ENCODE measurements at regions not wholly inside any gene's neighbourhood (a gene's known extent, or its start where the extent isn't known, plus 50 kb on each side); places are given as distances from the start of the nearest gene placed in this dataset.

DNA sequence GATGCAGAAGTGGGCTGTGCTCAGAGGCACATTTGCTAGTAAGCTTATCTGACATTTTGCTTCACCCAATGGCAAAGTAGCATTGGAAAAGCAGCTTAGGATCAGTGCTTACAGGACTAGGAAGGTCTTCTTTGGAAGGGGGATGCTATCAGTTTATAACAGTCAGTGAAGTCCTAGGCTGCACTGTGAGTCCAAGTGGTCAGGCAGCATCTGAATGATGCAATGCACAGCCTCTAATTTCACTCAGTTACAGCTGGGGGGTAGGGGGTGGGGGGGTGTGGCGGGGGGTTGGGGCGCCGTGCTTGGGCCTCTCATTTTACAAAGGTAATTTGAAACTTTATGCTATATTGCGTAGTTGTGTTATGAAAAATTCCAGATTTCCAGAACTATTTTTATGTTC lies 652.3 kb upstream of the MGMT start:
- Histone ChIP-seq H3K36me3 (replicated peaks in 1 of 2; ENCODE audit: control insufficient read depth in 1 of 2, insufficient read depth in 2 of 2, low read length in 2 of 2) (no peaks in the 10 kb centered on the region), H3K4me3 (replicated peaks in 1 of 3; ENCODE audit: insufficient read depth in 1 of 3, low read depth in 2 of 3, low read length in 3 of 3) (no peak overlapping the region), H3K4me1 (ENCODE audit: insufficient read depth, low read length) (no peaks in the 10 kb centered on the region), H4K20me1 (ENCODE audit: insufficient read depth, low read length) (no peaks in the 10 kb centered on the region), H3K27me3 (ENCODE audit: control insufficient read depth in 1 of 2, insufficient read depth in 2 of 2, low read length in 2 of 2) (0 out of 5 replicates have a peak, but pooled peaks cover 0 to 10% of the 10 kb centered on the region in 2 experiments), H2AFZ (ENCODE audit: low read length) (no peak overlapping the region), H3K27ac (ENCODE audit: extremely low read length, insufficient read depth, low read length) (no peak overlapping the region), H3K4me2 (ENCODE audit: low read depth, low read length) (no peak overlapping the region), H3K9ac (ENCODE audit: insufficient read depth, low read depth, low read length) (no peak overlapping the region), H3K79me2 (ENCODE audit: insufficient read depth, low read length) (no peaks in the 10 kb centered on the region), H3K9me3 (ENCODE audit: low read length) (no peaks in the 10 kb centered on the region)
- BruUV-seq (replicated peaks), result no TSS peak
- 33% methylated on average over 4 of the region's 4 CpGs for WGBS (ENCODE audit: low lambda C conversion rate)
- no peak for DNase-seq (ENCODE audit: low spot score)
- FAIRE-seq, result no peak
- in situ Hi-C loops (cut with HindIII; ENCODE audit: extremely low pct_ligation_motif_present, low pct_unique_long_range_greater_than_20kb), result no loop called here
- POLR2A ChIA-PET, result no interaction called here
- CTCF ChIA-PET (ENCODE audit: low intra/inter-chr PET ratio, low total read pairs), result no interaction called here
- ATAC-seq, result no peak
- intact Hi-C loops (cut with micrococcal nuclease; ENCODE audit: unreplicated experiment), result no loop called here
- TF ChIP-seq YEATS4 (CRISPR knock-in tag; IDR thresholded peaks at IDR 0.05; ENCODE audit: borderline replicate concordance) (no peak), ZNF224 (CRISPR knock-in tag; IDR thresholded peaks at IDR 0.05) (no peak), EEA1 (CRISPR knock-in tag; IDR thresholded peaks at IDR 0.05; ENCODE audit: borderline replicate concordance) (no peak), ZNF33A (CRISPR knock-in tag; IDR thresholded peaks at IDR 0.05; ENCODE audit: borderline replicate concordance) (no peak), ZNF331 (CRISPR knock-in tag; IDR thresholded peaks at IDR 0.05) (no peak), RAD21 (CRISPR knock-in tag; IDR thresholded peaks at IDR 0.05) (no peak), CHCHD3 (CRISPR knock-in tag; IDR thresholded peaks at IDR 0.05) (no peak), MATR3 (CRISPR knock-in tag; IDR thresholded peaks at IDR 0.05) (no peak), PRMT3 (CRISPR knock-in tag; IDR thresholded peaks at IDR 0.05; ENCODE audit: borderline replicate concordance, low read depth) (no peak), HCFC1 (IDR thresholded peaks at IDR 0.05; ENCODE audit: low read depth, low read length) (no peak)
- TF ChIP-seq, protein P1, sequence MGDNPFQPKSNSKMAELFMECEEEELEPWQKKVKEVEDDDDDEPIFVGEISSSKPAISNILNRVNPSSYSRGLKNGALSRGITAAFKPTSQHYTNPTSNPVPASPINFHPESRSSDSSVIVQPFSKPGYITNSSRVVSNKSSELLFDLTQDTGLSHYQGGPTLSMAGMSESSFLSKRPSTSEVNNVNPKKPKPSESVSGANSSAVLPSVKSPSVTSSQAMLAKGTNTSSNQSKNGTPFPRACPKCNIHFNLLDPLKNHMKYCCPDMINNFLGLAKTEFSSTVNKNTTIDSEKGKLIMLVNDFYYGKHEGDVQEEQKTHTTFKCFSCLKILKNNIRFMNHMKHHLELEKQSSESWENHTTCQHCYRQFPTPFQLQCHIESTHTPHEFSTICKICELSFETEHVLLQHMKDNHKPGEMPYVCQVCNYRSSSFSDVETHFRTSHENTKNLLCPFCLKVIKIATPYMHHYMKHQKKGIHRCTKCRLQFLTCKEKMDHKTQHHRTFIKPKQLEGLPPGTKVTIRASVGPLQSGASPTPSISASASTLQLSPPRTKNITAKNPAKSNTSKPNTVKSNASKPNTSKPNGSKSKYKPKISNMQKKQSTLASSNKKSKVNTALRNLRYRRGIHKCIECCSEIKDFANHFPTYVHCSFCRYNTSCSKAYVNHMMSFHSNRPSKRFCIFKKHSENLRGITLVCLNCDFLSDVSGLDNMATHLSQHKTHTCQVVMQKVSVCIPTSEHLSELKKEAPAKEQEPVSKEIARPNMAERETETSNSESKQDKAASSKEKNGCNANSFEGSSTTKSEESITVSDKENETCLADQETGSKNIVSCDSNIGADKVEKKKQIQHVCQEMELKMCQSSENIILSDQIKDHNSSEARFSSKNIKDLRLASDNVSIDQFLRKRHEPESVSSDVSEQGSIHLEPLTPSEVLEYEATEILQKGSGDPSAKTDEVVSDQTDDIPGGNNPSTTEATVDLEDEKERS (CRISPR knock-in tag; IDR thresholded peaks at IDR 0.05), result no peak
- TF ChIP-seq, protein P2, sequence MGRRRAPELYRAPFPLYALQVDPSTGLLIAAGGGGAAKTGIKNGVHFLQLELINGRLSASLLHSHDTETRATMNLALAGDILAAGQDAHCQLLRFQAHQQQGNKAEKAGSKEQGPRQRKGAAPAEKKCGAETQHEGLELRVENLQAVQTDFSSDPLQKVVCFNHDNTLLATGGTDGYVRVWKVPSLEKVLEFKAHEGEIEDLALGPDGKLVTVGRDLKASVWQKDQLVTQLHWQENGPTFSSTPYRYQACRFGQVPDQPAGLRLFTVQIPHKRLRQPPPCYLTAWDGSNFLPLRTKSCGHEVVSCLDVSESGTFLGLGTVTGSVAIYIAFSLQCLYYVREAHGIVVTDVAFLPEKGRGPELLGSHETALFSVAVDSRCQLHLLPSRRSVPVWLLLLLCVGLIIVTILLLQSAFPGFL (CRISPR knock-in tag; IDR thresholded peaks at IDR 0.05), result no peak

Measured in HepG2 (cell line).